Body of pancreas (tissue), 4 donors: ENCODE measurements at regions not wholly inside any gene's neighbourhood (a gene's known extent, or its start where the extent isn't known, plus 50 kb on each side); places are given as distances from the start of the nearest gene placed in this dataset.

Experiments
- POLR2A ChIP-seq, 3 donors: fragments of 450-650 bp; IDR thresholded peaks; one replicate each; pipeline ENCODE4 v1.6.1; 2016; ENCODE audit warnings: antibody characterized with exemption in 3 of 3, mild to moderate bottlenecking in 2 of 3
- TF ChIP-seq, protein P1 (sequence below), 7 experiments: fragments of 450-650 bp in 4 of 7; fragments of 200-600 bp in 3 of 7; sonication (generic) in 3 of 7; IDR thresholded peaks; one replicate each; pipeline ENCODE4 v1.5.1; 2016 to 2019; ENCODE audit warnings: antibody characterized with exemption in 7 of 7

DNA sequence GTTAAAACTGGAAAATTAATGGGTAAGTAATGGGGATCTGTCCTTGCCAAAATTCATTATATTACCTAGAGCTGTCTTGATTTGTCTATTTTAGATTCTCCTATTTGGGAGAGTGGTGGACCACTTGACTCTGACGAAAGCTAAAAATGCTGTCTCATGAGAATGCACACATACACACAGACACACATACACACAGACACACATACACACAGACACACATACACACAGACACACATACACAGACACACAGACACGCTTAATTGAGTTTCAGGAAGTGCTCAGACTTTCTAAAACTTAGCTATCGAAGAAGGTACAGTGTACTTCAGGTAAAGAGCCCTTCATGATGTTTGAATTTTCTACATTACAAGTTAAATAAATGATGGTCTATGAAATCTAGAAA, 279.5 kb downstream of the ANKRD50 start:
- TF ChIP-seq, protein P1, sequence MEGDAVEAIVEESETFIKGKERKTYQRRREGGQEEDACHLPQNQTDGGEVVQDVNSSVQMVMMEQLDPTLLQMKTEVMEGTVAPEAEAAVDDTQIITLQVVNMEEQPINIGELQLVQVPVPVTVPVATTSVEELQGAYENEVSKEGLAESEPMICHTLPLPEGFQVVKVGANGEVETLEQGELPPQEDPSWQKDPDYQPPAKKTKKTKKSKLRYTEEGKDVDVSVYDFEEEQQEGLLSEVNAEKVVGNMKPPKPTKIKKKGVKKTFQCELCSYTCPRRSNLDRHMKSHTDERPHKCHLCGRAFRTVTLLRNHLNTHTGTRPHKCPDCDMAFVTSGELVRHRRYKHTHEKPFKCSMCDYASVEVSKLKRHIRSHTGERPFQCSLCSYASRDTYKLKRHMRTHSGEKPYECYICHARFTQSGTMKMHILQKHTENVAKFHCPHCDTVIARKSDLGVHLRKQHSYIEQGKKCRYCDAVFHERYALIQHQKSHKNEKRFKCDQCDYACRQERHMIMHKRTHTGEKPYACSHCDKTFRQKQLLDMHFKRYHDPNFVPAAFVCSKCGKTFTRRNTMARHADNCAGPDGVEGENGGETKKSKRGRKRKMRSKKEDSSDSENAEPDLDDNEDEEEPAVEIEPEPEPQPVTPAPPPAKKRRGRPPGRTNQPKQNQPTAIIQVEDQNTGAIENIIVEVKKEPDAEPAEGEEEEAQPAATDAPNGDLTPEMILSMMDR (IDR thresholded peaks at IDR 0.05) = no peak
- no peak for TF ChIP-seq POLR2A (IDR thresholded peaks at IDR 0.05)
